H9 (cell line): ENCODE measurements at regions not wholly inside any gene's neighbourhood (a gene's known extent, or its start where the extent isn't known, plus 50 kb on each side); places are given as distances from the start of the nearest gene placed in this dataset.

Experiments
- DNase-seq: peaks from one replicate; pipeline ENCODE4 v3.0.0-alpha.2; 2017
- H2AFZ ChIP-seq: one replicate; pipeline ENCODE4 v1.6.1; 2013; ENCODE audit warnings: mild to moderate bottlenecking, low read length, control low read depth, moderate library complexity
- H2AK5ac ChIP-seq: 2 replicates; pipeline ENCODE4 v1.6.1; 2013; ENCODE audit warnings: low read length, control low read depth, mixed read lengths; ENCODE audit not compliant: insufficient read length
- H2BK120ac ChIP-seq: one replicate; pipeline ENCODE4 v1.6.1; 2013; ENCODE audit warnings: low read depth, mild to moderate bottlenecking, low read length, control low read depth, inconsistent platforms; ENCODE audit not compliant: poor library complexity, severe bottlenecking
- H2BK12ac ChIP-seq: 2 replicates; pipeline ENCODE4 v1.6.1; 2013; ENCODE audit warnings: low read length, control low read depth, mixed read lengths, low read depth; ENCODE audit not compliant: insufficient read length
- H2BK15ac ChIP-seq: 2 replicates; pipeline ENCODE4 v1.6.1; 2013; ENCODE audit warnings: low read depth, low read length, control low read depth
- H2BK20ac ChIP-seq: one replicate; pipeline ENCODE4 v1.6.1; 2013; ENCODE audit warnings: low read depth, mild to moderate bottlenecking, low read length, control low read depth, inconsistent platforms; ENCODE audit not compliant: poor library complexity, severe bottlenecking
- H2BK5ac ChIP-seq: 2 replicates; pipeline ENCODE4 v1.6.1; 2013; ENCODE audit warnings: low read length, control low read depth, mixed read lengths; ENCODE audit not compliant: insufficient read length
- H3K14ac ChIP-seq: 2 replicates; pipeline ENCODE4 v1.6.1; 2013; ENCODE audit warnings: low read length, control low read depth; ENCODE audit not compliant: insufficient read depth
- H3K18ac ChIP-seq: 2 replicates; pipeline ENCODE4 v1.6.1; 2013; ENCODE audit warnings: low read depth, mild to moderate bottlenecking, mixed read lengths, low read length, control low read depth; ENCODE audit not compliant: insufficient read length
- H3K23ac ChIP-seq: 2 replicates; pipeline ENCODE4 v1.6.1; 2013; ENCODE audit warnings: low read length, control low read depth, mixed read lengths, low read depth; ENCODE audit not compliant: insufficient read length
- H3K23me2 ChIP-seq: 2 replicates; pipeline ENCODE4 v1.6.1; 2013; ENCODE audit warnings: low read depth, mild to moderate bottlenecking, mixed read lengths, low read length, control low read depth; ENCODE audit not compliant: insufficient read length, poor library complexity, severe bottlenecking
- H3K27ac ChIP-seq: 2 replicates; pipeline ENCODE4 v1.5.1; 2013; ENCODE audit warnings: low read length, control low read depth, mixed read lengths, low read depth; ENCODE audit not compliant: insufficient read length
- H3K27me3 ChIP-seq: 2 replicates; pipeline ENCODE4 v1.6.1; 2013; ENCODE audit warnings: low read length, control low read depth, inconsistent platforms; ENCODE audit not compliant: insufficient read depth
- H3K4ac ChIP-seq: 2 replicates; pipeline ENCODE4 v1.6.1; 2013; ENCODE audit warnings: low read depth, mild to moderate bottlenecking, control low read depth, inconsistent platforms, low read length, moderate library complexity
- H3K4me1 ChIP-seq: 2 replicates; pipeline ENCODE4 v1.6.1; 2013; ENCODE audit warnings: low read length, control low read depth, inconsistent platforms; ENCODE audit not compliant: insufficient read depth
- H3K4me2 ChIP-seq: 2 replicates; pipeline ENCODE4 v1.6.1; 2013; ENCODE audit warnings: low read length, control low read depth, mixed read lengths; ENCODE audit not compliant: insufficient read length, insufficient read depth
- H3K56ac ChIP-seq: 2 replicates; pipeline ENCODE4 v1.6.1; 2013; ENCODE audit warnings: low read depth, mild to moderate bottlenecking, mixed read lengths, low read length, control low read depth; ENCODE audit not compliant: insufficient read length
- H3K79me1 ChIP-seq: 2 replicates; pipeline ENCODE4 v1.6.1; 2013; ENCODE audit warnings: low read depth, mild to moderate bottlenecking, moderate library complexity, low read length, control low read depth, inconsistent platforms; ENCODE audit not compliant: insufficient read depth, poor library complexity, severe bottlenecking
- H3K79me2 ChIP-seq: 2 replicates; pipeline ENCODE4 v1.6.1; 2013; ENCODE audit warnings: low read length, control low read depth, inconsistent platforms; ENCODE audit not compliant: insufficient read depth
- H3K9ac ChIP-seq: 2 replicates; pipeline ENCODE4 v1.6.1; 2013; ENCODE audit warnings: low read length, control low read depth, mixed read lengths; ENCODE audit not compliant: insufficient read length; ENCODE audit errors: extremely low read depth
- H3K9me3 ChIP-seq: one replicate; pipeline ENCODE4 v1.6.1; 2013; ENCODE audit warnings: low read depth, low read length, inconsistent platforms; ENCODE audit not compliant: control insufficient read depth
- H3T11ph ChIP-seq: one replicate; pipeline ENCODE4 v1.6.1; 2013; ENCODE audit warnings: mild to moderate bottlenecking, low read length, control low read depth, inconsistent platforms
- H4K20me1 ChIP-seq: one replicate; pipeline ENCODE4 v1.6.1; 2013; ENCODE audit not compliant: control insufficient read depth, insufficient read length, insufficient read depth
- H4K5ac ChIP-seq: 2 replicates; pipeline ENCODE4 v1.6.1; 2013; ENCODE audit warnings: low read depth, mild to moderate bottlenecking, mixed read lengths, low read length, control low read depth; ENCODE audit not compliant: insufficient read length
- H4K8ac ChIP-seq: replicated peaks from 2 replicates; pipeline ENCODE4 v1.6.1; 2013; ENCODE audit warnings: low read length, control low read depth, mixed read lengths, low read depth; ENCODE audit not compliant: insufficient read length
- H4K91ac ChIP-seq: 2 replicates; pipeline ENCODE4 v1.6.1; 2013; ENCODE audit warnings: low read depth, mild to moderate bottlenecking, moderate library complexity, mixed read lengths, low read length, control low read depth; ENCODE audit not compliant: insufficient read length
- H3K27ac Mint-ChIP-seq, 3 experiments: 2 replicates in 2 of 3; 3 replicates in 1 of 3; pipeline ENCODE4 v1.8.0; 2020 to 2021; ENCODE audit warnings: mixed read lengths in 3 of 3, mild to moderate bottlenecking in 1 of 3, moderate library complexity in 1 of 3
- H3K27me3 Mint-ChIP-seq: 2 replicates; pipeline ENCODE4 v1.8.0; 2021; ENCODE audit warnings: low read depth, mild to moderate bottlenecking, moderate library complexity, mixed read lengths
- H3K36me3 Mint-ChIP-seq, 3 experiments: 2 replicates in 2 of 3; 3 replicates in 1 of 3; pipeline ENCODE4 v1.8.0; 2020 to 2021; ENCODE audit warnings: low read depth in 3 of 3, mixed read lengths in 3 of 3; ENCODE audit not compliant: insufficient read depth in 1 of 3
- H3K4me1 Mint-ChIP-seq, 2 experiments: 2 replicates each; pipeline ENCODE4 v1.8.0; 2020; ENCODE audit warnings: mixed read lengths in 2 of 2
- H3K4me3 Mint-ChIP-seq, 2 experiments: 2 replicates in 1 of 2; 3 replicates in 1 of 2; pipeline ENCODE4 v1.8.0; 2020 to 2021; ENCODE audit warnings: mild to moderate bottlenecking in 2 of 2, mixed read lengths in 2 of 2, moderate library complexity in 1 of 2
- H3K9me3 Mint-ChIP-seq, 2 experiments: 2 replicates in 1 of 2; 3 replicates in 1 of 2; pipeline ENCODE4 v1.8.0; 2020; ENCODE audit warnings: mild to moderate bottlenecking in 2 of 2, mixed read lengths in 2 of 2, moderate library complexity in 1 of 2
- CTCF ChIP-seq: fragments of 200-600 bp; sonication (generic); conservative IDR thresholded peaks from 3 replicates; pipeline ENCODE4 v1.8.0; 2021; ENCODE audit warnings: antibody characterized with exemption, mild to moderate bottlenecking
- WGBS: extraction: QIAGEN DNeasy Blood & Tissue Kit; methylation state at CpG from one replicate; pipeline ENCODE4 v1.1.7; 2013; ENCODE audit warnings: missing lambda C conversion rate, low lambda C conversion rate, mixed read lengths; ENCODE audit not compliant: insufficient read length; ENCODE audit errors: extremely low coverage; 5-methylcytosine and 5-hydroxymethylcytosine counted together

GRCh38 chr9:129256959-129257713 lies 79.1 kb upstream of the IER5L start:
- no peaks in the 10 kb centered on the region for H4K20me1 ChIP-seq
- no peaks in the 10 kb centered on the region for H3K79me2 ChIP-seq
- H3K27me3 Mint-ChIP-seq = peaks cover 70% of the 10 kb centered on the region
- no peak overlapping the region for H4K91ac ChIP-seq
- H3K36me3 Mint-ChIP-seq = no peaks in the 10 kb centered on the region; a peak in 1 of 7 replicates
- H3K4me1 ChIP-seq = no peaks in the 10 kb centered on the region; the same call in 1 of the 2 replicates
- no peak overlapping the region for H2AFZ ChIP-seq
- 0 out of 5 replicates have a peak overlapping the region, but pooled peaks of 1 of the 2 experiments have one; percentile 6 for H3K4me3 Mint-ChIP-seq
- 0 out of 7 replicates have a peak overlapping the region, but pooled peaks of 1 of the 3 experiments have one; percentile 30 for H3K27ac Mint-ChIP-seq
- H2BK15ac ChIP-seq = no peak overlapping the region
- no peak overlapping the region for H2BK12ac ChIP-seq
- H2AK5ac ChIP-seq = no peak overlapping the region
- no peaks in the 10 kb centered on the region for H3K9me3 ChIP-seq
- no peak overlapping the region for H3K56ac ChIP-seq
- no peak overlapping the region for H3K27ac ChIP-seq
- H3K4me1 Mint-ChIP-seq = peaks cover 16 to 50% of the 10 kb centered on the region in 2 experiments
- no peak overlapping the region for H2BK20ac ChIP-seq
- no peak overlapping the region for H3K23ac ChIP-seq
- H2BK5ac ChIP-seq = no peak overlapping the region
- no peaks in the 10 kb centered on the region for H3K23me2 ChIP-seq
- no peaks in the 10 kb centered on the region for H3K79me1 ChIP-seq
- no peak for DNase-seq
- no peak overlapping the region for H3T11ph ChIP-seq
- peaks cover 15% of the 10 kb centered on the region; the same call in 1 of the 2 replicates for H3K27me3 ChIP-seq
- TF ChIP-seq CTCF = no peak
- no peak overlapping the region for H4K5ac ChIP-seq
- no peak overlapping the region for H3K9ac ChIP-seq
- H4K8ac ChIP-seq = no peak overlapping the region
- H3K18ac ChIP-seq = no peak overlapping the region
- no CpG with 5 or more reads among the region's 13 CpGs for WGBS
- H3K14ac ChIP-seq = no peak overlapping the region
- no peak overlapping the region for H2BK120ac ChIP-seq
- no peaks in the 10 kb centered on the region; a peak in 1 of 5 replicates for H3K9me3 Mint-ChIP-seq
- no peak overlapping the region for H3K4me2 ChIP-seq
- no peak overlapping the region for H3K4ac ChIP-seq
